ENCODE measurements at regions not wholly inside any gene's neighbourhood (a gene's known extent, or its start where the extent isn't known, plus 50 kb on each side); places are given as distances from the start of the nearest gene placed in this dataset.

DNA sequence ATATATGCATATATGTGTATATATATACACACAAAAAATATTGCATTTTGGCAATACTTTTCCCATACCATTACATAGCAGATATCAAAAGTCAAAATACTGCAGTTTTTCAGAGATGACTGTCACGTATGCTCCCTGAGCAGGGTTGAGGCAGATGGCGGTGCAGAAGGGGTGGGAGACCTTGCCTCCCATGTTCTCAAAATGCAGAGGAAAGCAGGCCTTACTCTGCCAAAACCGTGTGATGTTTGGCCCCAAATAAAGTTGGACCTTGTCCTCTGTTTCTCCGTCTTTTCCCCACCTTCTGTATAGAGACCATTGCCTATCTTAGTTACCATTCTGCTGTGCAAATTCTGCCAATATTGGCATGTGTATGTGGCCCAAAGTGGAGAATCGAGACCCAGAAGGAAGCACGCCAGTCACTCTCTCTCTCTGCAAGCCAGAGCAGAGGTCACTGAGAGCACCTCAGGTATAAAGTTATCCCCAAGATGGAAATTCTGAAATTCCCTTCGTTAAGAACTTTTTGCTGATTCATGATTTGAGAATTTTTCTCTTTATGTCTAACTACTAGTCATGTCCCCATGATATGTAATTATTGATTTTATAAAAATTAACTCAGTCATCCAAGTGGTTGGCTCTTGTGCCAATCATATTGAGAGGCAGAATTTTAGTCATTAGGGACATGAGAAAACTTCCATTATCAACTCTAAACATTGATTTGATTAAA lies 898.8 kb downstream of the EPHA4 start:
- Mint-ChIP-seq H3K4me1 (ENCODE audit: low read depth, unreplicated experiment) (no peaks in the 10 kb centered on the region), H3K36me3 (ENCODE audit: unreplicated experiment) (peaks cover 6% of the 10 kb centered on the region), H3K27me3 (ENCODE audit: unreplicated experiment) (no peaks in the 10 kb centered on the region), H3K27ac (ENCODE audit: unreplicated experiment) (no peak overlapping the region), H3K9me3 (ENCODE audit: unreplicated experiment) (no peaks in the 10 kb centered on the region), H3K4me3 (ENCODE audit: unreplicated experiment) (no peak overlapping the region)
- DNase-seq, result no peak
- TF ChIP-seq, protein P1, sequence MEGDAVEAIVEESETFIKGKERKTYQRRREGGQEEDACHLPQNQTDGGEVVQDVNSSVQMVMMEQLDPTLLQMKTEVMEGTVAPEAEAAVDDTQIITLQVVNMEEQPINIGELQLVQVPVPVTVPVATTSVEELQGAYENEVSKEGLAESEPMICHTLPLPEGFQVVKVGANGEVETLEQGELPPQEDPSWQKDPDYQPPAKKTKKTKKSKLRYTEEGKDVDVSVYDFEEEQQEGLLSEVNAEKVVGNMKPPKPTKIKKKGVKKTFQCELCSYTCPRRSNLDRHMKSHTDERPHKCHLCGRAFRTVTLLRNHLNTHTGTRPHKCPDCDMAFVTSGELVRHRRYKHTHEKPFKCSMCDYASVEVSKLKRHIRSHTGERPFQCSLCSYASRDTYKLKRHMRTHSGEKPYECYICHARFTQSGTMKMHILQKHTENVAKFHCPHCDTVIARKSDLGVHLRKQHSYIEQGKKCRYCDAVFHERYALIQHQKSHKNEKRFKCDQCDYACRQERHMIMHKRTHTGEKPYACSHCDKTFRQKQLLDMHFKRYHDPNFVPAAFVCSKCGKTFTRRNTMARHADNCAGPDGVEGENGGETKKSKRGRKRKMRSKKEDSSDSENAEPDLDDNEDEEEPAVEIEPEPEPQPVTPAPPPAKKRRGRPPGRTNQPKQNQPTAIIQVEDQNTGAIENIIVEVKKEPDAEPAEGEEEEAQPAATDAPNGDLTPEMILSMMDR (IDR thresholded peaks at IDR 0.05; ENCODE audit: partially characterized antibody, unreplicated experiment), result no peak

DNA sequence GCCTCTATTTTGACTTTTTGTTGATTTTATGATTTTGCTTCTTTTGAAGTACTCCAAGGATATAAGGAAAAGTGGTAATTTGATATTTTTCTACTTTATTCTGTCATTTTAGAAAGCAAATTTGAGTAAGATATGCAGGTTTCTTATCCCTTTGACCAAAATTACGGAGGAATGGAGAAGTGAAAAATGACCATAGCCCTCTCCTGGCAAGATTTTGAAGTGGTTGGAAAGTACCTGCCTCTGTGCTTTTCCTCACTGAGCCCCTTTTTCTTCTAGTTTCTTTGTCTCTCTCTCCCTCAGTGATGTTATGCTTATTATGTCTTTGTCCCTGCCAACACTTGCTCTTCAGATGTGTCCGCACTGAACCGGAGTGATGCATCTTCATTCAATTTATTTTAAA lies 898.1 kb downstream of the EPHA4 start:
- DNase-seq, result no peak
- TF ChIP-seq, protein P1 (IDR thresholded peaks at IDR 0.05; ENCODE audit: partially characterized antibody, unreplicated experiment), result no peak
- Mint-ChIP-seq H3K4me1 (ENCODE audit: low read depth, unreplicated experiment) (no peaks in the 10 kb centered on the region), H3K27ac (ENCODE audit: unreplicated experiment) (no peak overlapping the region), H3K9me3 (ENCODE audit: unreplicated experiment) (no peaks in the 10 kb centered on the region), H3K4me3 (ENCODE audit: unreplicated experiment) (no peak overlapping the region), H3K36me3 (ENCODE audit: unreplicated experiment) (peaks cover 6% of the 10 kb centered on the region), H3K27me3 (ENCODE audit: unreplicated experiment) (no peaks in the 10 kb centered on the region)

DNA sequence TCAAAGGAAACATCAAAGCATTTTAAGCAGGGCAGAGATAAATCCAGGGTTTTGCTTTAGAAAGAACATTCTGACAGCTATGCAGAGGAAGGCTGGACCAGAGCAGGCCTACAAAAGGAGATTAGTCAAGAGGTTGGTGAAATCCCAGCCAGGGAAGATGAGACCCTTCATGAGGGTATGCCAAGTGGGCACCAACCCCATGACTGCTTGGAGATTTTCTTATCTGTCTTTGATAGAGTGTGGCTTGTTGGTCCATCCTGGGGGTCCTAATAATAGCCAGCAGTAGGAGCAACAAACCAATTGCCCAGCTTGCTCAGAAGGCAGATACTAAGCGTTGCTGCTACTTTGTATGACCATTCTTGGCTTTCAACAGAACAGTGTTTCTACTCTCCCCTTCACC lies 895.4 kb downstream of the EPHA4 start:
- H3K27me3 Mint-ChIP-seq (ENCODE audit: unreplicated experiment), result no peaks in the 10 kb centered on the region
- no peak overlapping the region for H3K4me3 Mint-ChIP-seq (ENCODE audit: unreplicated experiment)
- H3K36me3 Mint-ChIP-seq (ENCODE audit: unreplicated experiment), result no peaks in the 10 kb centered on the region
- TF ChIP-seq, protein P1 (IDR thresholded peaks at IDR 0.05; ENCODE audit: partially characterized antibody, unreplicated experiment), result no peak
- DNase-seq, result no peak
- H3K4me1 Mint-ChIP-seq (ENCODE audit: low read depth, unreplicated experiment), result no peaks in the 10 kb centered on the region
- H3K9me3 Mint-ChIP-seq (ENCODE audit: unreplicated experiment), result peaks cover 1% of the 10 kb centered on the region
- H3K27ac Mint-ChIP-seq (ENCODE audit: unreplicated experiment), result no peak overlapping the region

DNA sequence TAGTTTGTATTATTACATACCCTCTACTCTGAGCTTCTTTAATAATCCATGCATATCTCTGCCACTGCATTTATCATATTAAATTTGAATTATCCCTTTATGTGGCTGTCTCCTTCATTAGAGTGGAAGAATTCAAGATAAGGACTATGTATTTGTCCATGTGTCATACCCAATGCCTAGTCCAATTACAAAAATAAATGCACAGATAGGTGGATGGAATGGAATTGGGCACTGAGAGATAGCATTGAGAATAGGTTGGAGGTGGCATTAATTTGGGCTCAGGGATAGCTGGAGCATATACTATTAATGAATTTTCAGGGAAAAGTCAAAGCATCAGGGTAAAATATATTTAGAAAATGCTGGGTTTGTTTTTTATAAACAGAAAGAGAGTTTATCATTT lies 893.2 kb downstream of the EPHA4 start:
- Mint-ChIP-seq H3K36me3 (ENCODE audit: unreplicated experiment) (no peaks in the 10 kb centered on the region), H3K4me1 (ENCODE audit: low read depth, unreplicated experiment) (no peaks in the 10 kb centered on the region), H3K9me3 (ENCODE audit: unreplicated experiment) (peaks cover 1% of the 10 kb centered on the region), H3K4me3 (ENCODE audit: unreplicated experiment) (no peak overlapping the region), H3K27ac (ENCODE audit: unreplicated experiment) (no peak overlapping the region), H3K27me3 (ENCODE audit: unreplicated experiment) (no peaks in the 10 kb centered on the region)
- TF ChIP-seq, protein P1 (IDR thresholded peaks at IDR 0.05; ENCODE audit: partially characterized antibody, unreplicated experiment), result no peak
- DNase-seq, result no peak

DNA sequence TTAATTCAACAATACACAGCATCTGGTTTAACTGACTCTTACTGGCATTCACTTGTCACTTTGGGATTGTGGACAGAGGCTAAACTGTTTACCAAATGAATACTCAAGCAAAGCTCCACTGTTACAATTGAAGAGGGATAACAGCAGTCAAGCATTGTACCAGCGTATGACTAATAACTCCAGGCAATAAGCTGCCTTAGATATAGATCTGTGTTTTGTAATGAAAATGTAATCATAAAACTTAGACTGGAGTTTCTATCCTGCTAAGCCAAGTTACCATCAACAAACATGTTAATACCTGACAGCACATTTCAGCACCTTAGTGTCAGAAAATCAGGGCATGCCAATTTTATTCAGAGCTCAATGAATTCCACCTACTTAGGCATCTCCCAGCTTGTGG lies 889.5 kb downstream of the EPHA4 start:
- peaks cover 1% of the 10 kb centered on the region for H3K9me3 Mint-ChIP-seq (ENCODE audit: unreplicated experiment)
- DNase-seq, result no peak
- no peak overlapping the region for H3K4me3 Mint-ChIP-seq (ENCODE audit: unreplicated experiment)
- TF ChIP-seq, protein P1 (IDR thresholded peaks at IDR 0.05; ENCODE audit: partially characterized antibody, unreplicated experiment), result no peak
- no peaks in the 10 kb centered on the region for H3K4me1 Mint-ChIP-seq (ENCODE audit: low read depth, unreplicated experiment)
- no peak overlapping the region for H3K27ac Mint-ChIP-seq (ENCODE audit: unreplicated experiment)
- H3K27me3 Mint-ChIP-seq (ENCODE audit: unreplicated experiment), result peaks cover 2% of the 10 kb centered on the region
- H3K36me3 Mint-ChIP-seq (ENCODE audit: unreplicated experiment), result no peaks in the 10 kb centered on the region
